ENCODE measurements at regions not wholly inside any gene's neighbourhood (a gene's known extent, or its start where the extent isn't known, plus 50 kb on each side); places are given as distances from the start of the nearest gene placed in this dataset.

- no peak overlapping the region for H3K4me2 ChIP-seq (ENCODE audit: low read depth, low read length)
- H4K20me1 ChIP-seq (ENCODE audit: insufficient read depth, low read length): no peaks in the 10 kb centered on the region
Measured at GRCh38 chr5:143761663-143762062, 50.3 kb upstream of the HMHB1 start.

GRCh38 chr5:143760755-143761154 is 51.2 kb upstream of the HMHB1 start:
- Histone ChIP-seq H3K79me2 (ENCODE audit: low read length) (no peaks in the 10 kb centered on the region), H3K4me2 (ENCODE audit: low read depth, low read length) (no peak overlapping the region), H2AFZ (ENCODE audit: low read length) (no peak overlapping the region), H3F3A (ENCODE audit: insufficient read depth, low read length) (no peaks in the 10 kb centered on the region), H3K36me3 (replicated peaks; ENCODE audit: insufficient read depth, low read length) (no peaks in the 10 kb centered on the region), H3K9me3 (replicated peaks; ENCODE audit: insufficient read depth, low read length) (no peaks in the 10 kb centered on the region), H3K4me1 (ENCODE audit: low read length) (no peaks in the 10 kb centered on the region), H3K9ac (ENCODE audit: low read length) (no peak overlapping the region), H3K9me2 (replicated peaks; ENCODE audit: insufficient read depth, low read length) (no peaks in the 10 kb centered on the region), H3K27me3 (replicated peaks; ENCODE audit: insufficient read depth, low read length) (no peaks in the 10 kb centered on the region), H3K4me3 (ENCODE audit: low read length) (no peak overlapping the region), H4K20me1 (ENCODE audit: insufficient read depth, low read length) (no peaks in the 10 kb centered on the region), H3K27ac (ENCODE audit: low read length) (no peak overlapping the region)
- DNase-seq: no peak
- TF ChIP-seq CTCF (IDR thresholded peaks at IDR 0.05; ENCODE audit: low read length): no peak
- TF ChIP-seq EZH2 (optimal IDR thresholded peaks at IDR 0.05; ENCODE audit: low read depth, low read length): no peak
- TF ChIP-seq EZH2phosphoT487 (IDR thresholded peaks at IDR 0.05; ENCODE audit: low read length): no peak

More at GRCh38 chr5:143761663-143762062, 50.3 kb upstream of the HMHB1 start:
- Histone ChIP-seq H3K4me3 (ENCODE audit: low read length) (no peak overlapping the region), H3K36me3 (replicated peaks; ENCODE audit: insufficient read depth, low read length) (no peaks in the 10 kb centered on the region), H3K9me3 (replicated peaks; ENCODE audit: insufficient read depth, low read length) (no peaks in the 10 kb centered on the region), H3F3A (ENCODE audit: insufficient read depth, low read length) (no peaks in the 10 kb centered on the region), H3K9me2 (replicated peaks; ENCODE audit: insufficient read depth, low read length) (no peaks in the 10 kb centered on the region), H3K27ac (ENCODE audit: low read length) (no peak overlapping the region), H3K79me2 (ENCODE audit: low read length) (no peaks in the 10 kb centered on the region), H2AFZ (ENCODE audit: low read length) (no peak overlapping the region), H3K27me3 (replicated peaks; ENCODE audit: insufficient read depth, low read length) (no peaks in the 10 kb centered on the region), H3K9ac (ENCODE audit: low read length) (no peak overlapping the region), H3K4me1 (ENCODE audit: low read length) (no peaks in the 10 kb centered on the region)
- TF ChIP-seq EZH2phosphoT487 (IDR thresholded peaks at IDR 0.05; ENCODE audit: low read length) (no peak), EZH2 (optimal IDR thresholded peaks at IDR 0.05; ENCODE audit: low read depth, low read length) (no peak), CTCF (IDR thresholded peaks at IDR 0.05; ENCODE audit: low read length) (no peak)
- no peak for DNase-seq

- H3K27me3 ChIP-seq (replicated peaks; ENCODE audit: insufficient read depth, low read length): no peaks in the 10 kb centered on the region
- H3K4me1 ChIP-seq (ENCODE audit: low read length): no peaks in the 10 kb centered on the region
- no peak overlapping the region for H3K4me3 ChIP-seq (ENCODE audit: low read length)
- H3K9ac ChIP-seq (ENCODE audit: low read length): no peak overlapping the region
- H2AFZ ChIP-seq (ENCODE audit: low read length): no peak overlapping the region
- no peaks in the 10 kb centered on the region for H3F3A ChIP-seq (ENCODE audit: insufficient read depth, low read length)
- H3K36me3 ChIP-seq (replicated peaks; ENCODE audit: insufficient read depth, low read length): no peaks in the 10 kb centered on the region
- H3K9me2 ChIP-seq (replicated peaks; ENCODE audit: insufficient read depth, low read length): no peaks in the 10 kb centered on the region
- H3K4me2 ChIP-seq (ENCODE audit: low read depth, low read length): no peak overlapping the region
- H3K27ac ChIP-seq (ENCODE audit: low read length): no peak overlapping the region
- no peak for TF ChIP-seq CTCF (IDR thresholded peaks at IDR 0.05; ENCODE audit: low read length)
- TF ChIP-seq EZH2phosphoT487 (IDR thresholded peaks at IDR 0.05; ENCODE audit: low read length): no peak
- no peak for TF ChIP-seq EZH2 (optimal IDR thresholded peaks at IDR 0.05; ENCODE audit: low read depth, low read length)
- H3K9me3 ChIP-seq (replicated peaks; ENCODE audit: insufficient read depth, low read length): no peaks in the 10 kb centered on the region
- H3K79me2 ChIP-seq (ENCODE audit: low read length): no peaks in the 10 kb centered on the region
- no peaks in the 10 kb centered on the region for H4K20me1 ChIP-seq (ENCODE audit: insufficient read depth, low read length)
- no peak for DNase-seq
Measured at GRCh38 chr5:143760131-143760505, 51.8 kb upstream of the HMHB1 start.

All from MM.1S (cell line).